GM06990 (cell line): ENCODE measurements at regions not wholly inside any gene's neighbourhood (a gene's known extent, or its start where the extent isn't known, plus 50 kb on each side); places are given as distances from the start of the nearest gene placed in this dataset.

ENCODE experiments used
- DNase-seq: peaks from one replicate; pipeline ENCODE4 v3.0.0-alpha.2; 2011; ENCODE audit not compliant: insufficient read length; ENCODE audit errors: extremely low read depth
- H3K27me3 ChIP-seq: replicated peaks from 2 replicates; pipeline ENCODE4 v1.6.0; 2011; ENCODE audit warnings: low read length; ENCODE audit not compliant: control insufficient read depth, insufficient read depth
- H3K36me3 ChIP-seq: 2 replicates; pipeline ENCODE4 v1.5.1; 2011; ENCODE audit warnings: low read length; ENCODE audit not compliant: control insufficient read depth, insufficient read depth
- H3K4me3 ChIP-seq: replicated peaks from 2 replicates; pipeline ENCODE4 v1.5.1; 2011; ENCODE audit warnings: low read depth, mild to moderate bottlenecking, control low read depth, low read length
- CTCF ChIP-seq: IDR thresholded peaks from 2 replicates; pipeline ENCODE4 v1.5.1; 2011; ENCODE audit warnings: low read length, control low read depth, mild to moderate bottlenecking, inconsistent platforms; ENCODE audit not compliant: insufficient read depth, poor library complexity, severe bottlenecking

GRCh38 chr2:185044323-185044874 is 446.1 kb downstream of the ZNF804A start:
- TF ChIP-seq CTCF = no peak
- Histone ChIP-seq H3K4me3 (no peak overlapping the region), H3K36me3 (no peaks in the 10 kb centered on the region), H3K27me3 (no peaks in the 10 kb centered on the region)
- no peak for DNase-seq

GRCh38 chr2:185050804-185051203 is 452.5 kb downstream of the ZNF804A start:
- no peak for TF ChIP-seq CTCF
- no peak overlapping the region for H3K4me3 ChIP-seq
- no peak for DNase-seq
- H3K36me3 ChIP-seq = no peaks in the 10 kb centered on the region
- no peaks in the 10 kb centered on the region for H3K27me3 ChIP-seq

- TF ChIP-seq CTCF = no peak
- DNase-seq = no peak
- H3K4me3 ChIP-seq = no peak overlapping the region
- H3K36me3 ChIP-seq = no peaks in the 10 kb centered on the region
- H3K27me3 ChIP-seq = no peaks in the 10 kb centered on the region
These were observed 465.4 kb downstream of the ZNF804A start for GRCh38 chr2:185063761-185064160.

- H3K27me3 ChIP-seq = no peaks in the 10 kb centered on the region
- TF ChIP-seq CTCF = no peak
- H3K36me3 ChIP-seq = no peaks in the 10 kb centered on the region
- DNase-seq = no peak
- H3K4me3 ChIP-seq = no peak overlapping the region
These were observed 467.8 kb downstream of the ZNF804A start for GRCh38 chr2:185066128-185066527.

- no peak for TF ChIP-seq CTCF
- H3K36me3 ChIP-seq = no peaks in the 10 kb centered on the region
- no peaks in the 10 kb centered on the region for H3K27me3 ChIP-seq
- H3K4me3 ChIP-seq = no peak overlapping the region
- DNase-seq = no peak
These were observed 470.8 kb downstream of the ZNF804A start for GRCh38 chr2:185069107-185069506.

GRCh38 chr2:185074156-185074555 is 475.8 kb downstream of the ZNF804A start:
- no peak for TF ChIP-seq CTCF
- Histone ChIP-seq H3K27me3 (no peaks in the 10 kb centered on the region), H3K4me3 (no peak overlapping the region), H3K36me3 (no peaks in the 10 kb centered on the region)
- no peak for DNase-seq
